ENCODE measurements at regions not wholly inside any gene's neighbourhood (a gene's known extent, or its start where the extent isn't known, plus 50 kb on each side); places are given as distances from the start of the nearest gene placed in this dataset.
A peak's percentile ranks its signal among the peaks of the same experiment; 100 is the strongest.

- DNase-seq (ENCODE audit: low read depth in 3 of 3, low spot score in 2 of 3): no peak
These were observed 354.1 kb upstream of the TNRC6C start for GRCh38 chr17:77604301-77604972.

- DNase-seq (ENCODE audit: low read depth in 3 of 3, low spot score in 2 of 3): no peak
These were observed 353.6 kb upstream of the TNRC6C start for GRCh38 chr17:77604973-77605313.

- no peak for DNase-seq (ENCODE audit: low read depth in 3 of 3, low spot score in 2 of 3)
These were observed 352.2 kb upstream of the TNRC6C start for GRCh38 chr17:77606146-77606864.

GRCh38 chr17:77606865-77607210 is 351.7 kb upstream of the TNRC6C start:
- no peak for DNase-seq (ENCODE audit: low read depth in 3 of 3, low spot score in 2 of 3)

DNA sequence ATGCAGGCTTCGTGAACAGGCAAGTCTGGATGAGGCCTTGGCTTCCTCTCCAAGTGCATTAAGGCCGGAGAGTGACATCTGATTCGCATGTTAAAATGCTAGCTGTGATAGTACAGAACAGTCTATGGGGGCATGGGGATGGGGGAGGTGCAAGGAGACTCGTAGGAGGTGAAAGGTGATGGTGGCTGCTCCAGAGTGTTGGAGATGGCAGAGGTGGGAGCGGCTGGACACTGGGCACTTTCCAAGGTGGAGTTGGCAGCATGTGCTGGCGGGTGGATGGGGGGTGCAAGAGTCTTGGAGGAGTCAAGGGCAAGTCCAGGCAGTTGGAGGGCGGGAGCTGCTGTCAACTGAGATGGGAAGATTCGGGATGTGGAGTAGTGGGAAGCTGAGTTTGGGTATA is 350.9 kb upstream of the TNRC6C start:
- DNase-seq (ENCODE audit: low read depth in 3 of 3, low spot score in 2 of 3): no peak

GRCh38 chr17:77608431-77608830 is 350.1 kb upstream of the TNRC6C start:
- DNase-seq (ENCODE audit: low read depth in 3 of 3, low spot score in 2 of 3): no peak

DNA sequence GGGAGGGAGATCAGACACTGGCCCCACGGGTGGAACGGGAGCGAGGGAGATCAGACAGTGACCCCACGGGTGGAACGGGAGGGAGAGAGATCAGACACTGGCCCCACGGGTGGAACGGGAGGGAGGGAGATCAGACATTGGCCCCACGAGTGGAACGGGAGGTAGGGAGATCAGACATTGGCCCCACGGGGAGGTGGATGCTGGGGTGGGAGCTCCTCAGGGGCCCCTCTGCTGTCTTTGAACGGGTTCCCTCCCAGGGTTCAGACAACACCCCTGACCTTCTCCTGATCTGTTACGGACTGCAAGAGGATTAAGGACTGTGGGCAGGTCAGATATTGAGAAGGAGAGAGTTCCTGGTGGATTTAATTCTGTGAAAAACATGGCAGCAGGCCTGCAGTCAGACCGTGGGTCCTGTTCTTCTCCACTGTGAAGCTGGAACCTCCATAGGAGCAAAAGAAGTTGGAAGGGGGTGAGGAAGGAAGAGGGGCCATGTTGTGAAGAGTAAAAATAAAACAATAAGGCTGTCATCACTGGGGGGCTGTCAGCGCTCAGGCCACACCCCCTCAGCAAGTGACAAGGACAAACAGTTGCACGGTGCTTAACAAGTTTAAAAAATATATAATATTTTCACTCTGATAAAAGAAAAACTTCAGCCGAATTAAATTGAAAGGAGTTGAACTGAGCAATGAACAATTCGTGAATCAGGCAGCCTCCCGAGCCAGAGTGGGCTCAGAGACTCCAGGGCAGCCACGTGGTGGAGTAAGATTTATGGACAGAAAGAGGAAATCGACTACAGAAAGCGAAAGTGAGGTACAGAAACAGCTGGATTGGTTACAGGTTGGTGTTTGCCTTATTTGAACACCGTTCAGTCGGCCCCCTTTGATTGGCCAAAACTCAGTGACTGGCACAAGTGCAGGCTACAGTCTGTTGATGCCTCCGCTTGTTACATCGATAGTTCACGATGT is 348.7 kb upstream of the TNRC6C start:
- peak in 2 of 3 donors; percentile 14 to 45 for DNase-seq (ENCODE audit: low read depth in 3 of 3, low spot score in 2 of 3)

DNA sequence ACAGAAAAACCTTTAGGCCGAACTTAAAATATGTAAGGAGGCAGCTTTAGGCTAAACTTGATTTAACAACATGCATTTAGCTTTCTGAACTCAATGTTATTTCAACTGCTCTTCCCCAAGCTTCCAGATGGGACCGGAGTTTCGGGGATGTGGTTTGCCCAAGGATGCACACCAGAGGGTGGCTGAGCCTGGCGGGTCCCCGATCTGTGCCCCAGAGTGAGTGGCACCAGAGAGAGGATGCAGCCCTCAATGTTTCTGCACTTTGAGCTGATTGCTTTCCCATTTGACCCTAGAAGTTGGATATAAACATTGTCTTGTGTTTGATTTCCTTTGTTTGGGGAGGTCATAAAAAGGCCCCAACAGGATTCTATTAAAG is 348.0 kb upstream of the TNRC6C start:
- no peak for DNase-seq (ENCODE audit: low read depth in 3 of 3, low spot score in 2 of 3)

DNA sequence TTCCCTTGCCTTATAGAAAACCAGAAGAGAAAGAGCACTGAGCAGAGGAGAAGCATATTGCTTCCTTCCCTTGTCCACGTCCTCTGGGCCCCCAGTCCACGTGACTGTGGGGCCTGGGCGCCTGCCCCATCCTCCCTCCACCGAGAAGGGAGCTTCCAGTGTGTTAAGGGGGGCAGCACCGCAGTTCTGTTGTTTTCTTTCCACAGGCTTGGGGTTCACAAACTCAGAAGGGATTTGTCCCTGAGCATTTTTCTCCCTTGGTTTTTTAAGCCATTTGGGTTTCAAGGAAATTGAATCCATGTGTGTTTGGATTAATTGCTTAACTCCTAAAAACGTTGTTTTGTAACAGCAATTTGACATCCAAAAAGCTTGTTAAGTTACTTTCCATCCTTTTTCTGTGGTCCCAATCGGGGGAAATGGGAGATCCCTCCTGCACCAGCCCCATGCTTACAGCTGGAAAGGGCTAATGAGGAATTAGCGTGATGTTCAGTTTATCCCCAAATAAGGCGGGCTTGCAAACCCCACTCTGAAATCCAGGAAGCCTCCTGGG is 347.5 kb upstream of the TNRC6C start:
- no peak for DNase-seq (ENCODE audit: low read depth in 3 of 3, low spot score in 2 of 3)

DNA sequence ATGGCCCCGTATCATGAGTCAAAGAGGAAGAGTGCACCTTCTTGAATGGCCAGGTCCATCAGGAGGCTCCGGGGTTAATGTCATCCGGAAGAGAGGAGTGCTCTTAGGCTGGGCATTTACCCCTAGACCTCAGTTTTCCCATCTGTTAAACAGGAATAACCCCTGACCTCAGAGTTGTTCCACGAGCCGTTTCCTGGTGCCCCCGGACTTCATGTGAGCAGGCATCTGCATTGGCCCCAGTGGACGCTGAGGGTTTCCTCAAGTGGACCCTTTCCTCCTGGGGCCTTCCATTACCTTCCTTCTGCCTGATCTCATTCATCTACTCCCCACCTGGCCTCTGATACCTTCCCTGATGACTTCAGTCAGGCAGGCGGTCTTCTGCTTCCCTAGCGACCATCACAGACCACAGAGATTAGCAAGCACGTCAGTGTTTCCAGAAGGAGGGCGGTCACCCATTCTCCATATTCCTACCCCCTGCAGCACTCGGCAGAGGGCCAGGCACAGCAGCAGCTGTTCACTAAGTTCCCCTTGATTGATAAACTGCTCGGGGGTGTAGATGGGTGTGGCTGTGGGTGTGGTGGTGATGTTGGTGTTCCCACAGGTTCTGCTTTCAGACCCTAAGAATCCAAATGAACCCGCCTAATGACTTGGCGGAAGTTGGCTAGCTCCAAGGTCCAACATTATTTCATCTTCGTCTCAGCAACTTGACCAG is 346.6 kb upstream of the TNRC6C start:
- no peak for DNase-seq (ENCODE audit: low read depth in 3 of 3, low spot score in 2 of 3)

- DNase-seq (ENCODE audit: low read depth in 3 of 3, low spot score in 2 of 3): no peak
These were observed 345.3 kb upstream of the TNRC6C start for GRCh38 chr17:77613218-77613617.

- DNase-seq (ENCODE audit: low read depth in 3 of 3, low spot score in 2 of 3): no peak
These were observed 344.9 kb upstream of the TNRC6C start for GRCh38 chr17:77613627-77614026.

- no peak for DNase-seq (ENCODE audit: low read depth in 3 of 3, low spot score in 2 of 3)
These were observed 342.7 kb upstream of the TNRC6C start for GRCh38 chr17:77615703-77616253.

DNA sequence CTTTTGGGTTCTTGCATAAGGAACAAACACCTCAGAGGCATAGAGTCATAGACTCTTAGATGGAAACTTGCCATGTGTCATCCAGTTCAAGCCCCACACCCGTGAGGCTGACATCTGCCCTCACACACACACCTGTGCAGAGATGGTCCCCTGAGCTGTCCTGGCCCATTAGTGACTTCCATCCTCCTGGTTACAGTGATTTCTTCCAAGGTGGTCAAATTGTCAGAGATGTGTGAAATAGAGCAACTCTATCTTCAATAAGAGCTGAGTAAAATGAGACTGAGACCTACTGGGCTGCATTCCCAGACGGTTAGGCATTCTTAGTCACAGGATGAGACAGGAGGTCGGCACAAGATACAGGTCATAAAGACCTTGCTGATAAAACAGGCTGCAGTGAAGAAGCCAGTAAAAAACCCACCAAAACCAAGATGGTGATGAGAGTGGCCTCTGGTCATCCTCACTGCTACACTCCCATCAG is 342.2 kb upstream of the TNRC6C start:
- no peak for DNase-seq (ENCODE audit: low read depth in 3 of 3, low spot score in 2 of 3)

DNA sequence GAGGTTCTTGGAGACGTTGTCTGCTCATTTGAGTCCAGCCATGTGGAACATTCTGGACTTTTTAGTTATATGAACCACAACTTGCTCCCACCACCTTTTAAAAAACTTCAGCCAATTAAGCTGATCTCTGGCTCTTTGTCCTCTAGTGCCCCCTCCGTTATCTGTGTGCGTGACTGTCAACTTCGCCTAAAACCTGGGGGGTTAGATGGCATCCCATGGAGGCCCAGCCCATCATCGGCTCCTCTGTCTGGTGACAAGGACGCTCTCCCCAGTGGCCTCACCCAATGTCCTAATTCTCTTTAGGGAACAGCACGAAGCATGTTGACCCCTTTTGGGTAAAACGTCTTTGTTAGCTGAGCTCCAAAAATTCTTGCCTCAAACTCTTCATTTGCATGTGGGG is 341.0 kb upstream of the TNRC6C start:
- DNase-seq (ENCODE audit: low read depth in 3 of 3, low spot score in 2 of 3): no peak

- DNase-seq (ENCODE audit: low read depth in 3 of 3, low spot score in 2 of 3): no peak
These were observed 340.3 kb upstream of the TNRC6C start for GRCh38 chr17:77618173-77618572.

DNA sequence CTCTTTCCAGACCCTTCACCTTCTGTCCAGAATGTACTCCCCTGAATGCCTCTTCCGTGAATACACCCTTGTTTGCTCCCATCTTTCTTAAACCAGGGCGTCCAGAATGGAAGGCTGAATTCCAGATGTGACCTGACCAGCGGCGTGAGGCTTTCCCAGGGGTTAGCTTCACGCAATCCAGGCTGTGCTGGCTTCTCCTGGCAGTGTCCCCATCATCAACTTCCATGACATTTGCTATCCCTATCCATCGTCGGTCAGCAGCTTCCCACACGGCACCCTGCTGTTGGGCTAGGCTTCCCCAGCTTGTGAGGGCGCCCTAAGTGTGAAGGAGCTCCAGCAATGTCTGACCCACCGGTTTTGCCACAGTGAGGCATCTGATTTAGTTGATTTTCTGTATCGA is 339.8 kb upstream of the TNRC6C start:
- DNase-seq (ENCODE audit: low read depth in 3 of 3, low spot score in 2 of 3): no peak

DNA sequence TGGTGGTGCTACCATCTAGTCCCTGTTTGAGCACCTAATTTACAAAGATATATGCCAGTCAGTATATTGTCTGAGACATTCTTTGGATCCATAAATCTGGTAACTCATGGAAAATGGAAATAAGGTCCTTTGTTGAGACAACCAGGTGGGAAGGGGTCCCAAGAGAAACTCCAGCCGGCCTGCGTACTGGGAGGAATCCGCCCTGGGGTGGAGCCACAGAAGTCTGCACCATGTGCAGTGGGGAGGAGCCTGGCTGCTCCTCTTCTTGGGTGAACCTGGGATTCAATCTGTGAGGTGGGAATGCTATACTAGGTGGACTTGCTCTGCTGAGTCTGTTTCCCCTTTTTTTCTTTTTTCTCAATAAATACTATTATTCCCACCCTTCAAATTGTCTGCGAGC is 339.2 kb upstream of the TNRC6C start:
- no peak for DNase-seq (ENCODE audit: low read depth in 3 of 3, low spot score in 2 of 3)

GRCh38 chr17:77619851-77620250 is 338.7 kb upstream of the TNRC6C start:
- DNase-seq (ENCODE audit: low read depth in 3 of 3, low spot score in 2 of 3): no peak

DNA sequence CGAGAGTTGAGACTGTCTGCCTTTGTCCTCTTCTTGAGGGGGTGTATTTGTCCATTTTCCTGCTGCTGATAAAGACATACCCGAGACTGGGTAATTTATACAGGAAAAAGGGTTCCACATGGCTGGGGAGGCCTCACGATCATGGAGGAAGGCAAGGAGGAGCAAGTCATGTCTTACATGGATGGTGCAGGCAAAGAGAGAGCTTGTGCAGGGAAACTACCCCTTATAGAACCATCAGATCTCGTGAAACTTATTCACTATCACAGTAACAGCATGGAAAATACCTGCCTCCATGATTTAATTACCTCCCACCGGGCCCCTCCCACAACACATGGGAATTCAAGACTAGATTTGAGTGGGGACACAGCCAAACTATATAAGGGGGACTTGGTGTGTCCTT is 338.2 kb upstream of the TNRC6C start:
- DNase-seq (ENCODE audit: low read depth in 3 of 3, low spot score in 2 of 3): no peak
